ENCODE measurements at regions not wholly inside any gene's neighbourhood (a gene's known extent, or its start where the extent isn't known, plus 50 kb on each side); places are given as distances from the start of the nearest gene placed in this dataset.
"Not testable (repeated sequence)": the region's sequence is repeated elsewhere in the genome, so short reads cannot be mapped to it uniquely, and the experiment has no call there.

GRCh38 chr2:142509401-142509800 is 368.1 kb upstream of the KYNU start:
- no peak for DNase-seq
- ChIA-PET POLR2A (no interaction called here), CTCF (no interaction called here)
- H3K27me3 Mint-ChIP-seq, result no peaks in the 10 kb centered on the region
- no peaks in the 10 kb centered on the region for H3K9me3 ChIP-seq (ENCODE audit: low read length)
- no peaks in the 10 kb centered on the region for H3K4me1 Mint-ChIP-seq
- H3K36me3 Mint-ChIP-seq, result no peaks in the 10 kb centered on the region
- peaks cover 2 to 9% (median 5%) of the 10 kb centered on the region in 5 donors for H3K9me3 Mint-ChIP-seq
- no peaks in the 10 kb centered on the region for H3K36me3 ChIP-seq (ENCODE audit: insufficient read depth, low read length)
- H3K4me3 Mint-ChIP-seq, result no peak overlapping the region
- no peaks in the 10 kb centered on the region for H3K27me3 ChIP-seq (ENCODE audit: insufficient read depth, low read length, poor library complexity, severe bottlenecking)
- no peak overlapping the region for H3K27ac ChIP-seq (ENCODE audit: low read depth, low read length)
- no peak overlapping the region for H3K4me3 ChIP-seq (ENCODE audit: low read length)
- no peak overlapping the region for H3K27ac Mint-ChIP-seq
- H3K4me1 ChIP-seq (ENCODE audit: insufficient read depth, low read length), result no peaks in the 10 kb centered on the region

- Histone ChIP-seq H3K4me1 (ENCODE audit: insufficient read depth, low read length) (no peaks in the 10 kb centered on the region), H3K4me3 (ENCODE audit: low read length) (no peak overlapping the region), H3K9me3 (ENCODE audit: low read length) (no peaks in the 10 kb centered on the region), H3K36me3 (ENCODE audit: insufficient read depth, low read length) (no peaks in the 10 kb centered on the region), H3K27me3 (ENCODE audit: insufficient read depth, low read length, poor library complexity, severe bottlenecking) (no peaks in the 10 kb centered on the region), H3K27ac (ENCODE audit: low read depth, low read length) (no peak overlapping the region)
- Mint-ChIP-seq H3K27me3 (no peaks in the 10 kb centered on the region), H3K36me3 (no peaks in the 10 kb centered on the region), H3K9me3 (peaks cover 0 to 23% (median 4%) of the 10 kb centered on the region in 5 donors), H3K4me3 (no peak overlapping the region), H3K27ac (no peak overlapping the region), H3K4me1 (no peaks in the 10 kb centered on the region)
- ChIA-PET CTCF (no interaction called here), POLR2A (no interaction called here)
- no peak for DNase-seq
Observed at GRCh38 chr2:142504754-142505153, 372.7 kb upstream of the KYNU start.

- peaks cover 0 to 27% (median 4%) of the 10 kb centered on the region in 5 donors for H3K9me3 Mint-ChIP-seq
- H3K27ac ChIP-seq (ENCODE audit: low read depth, low read length), result no peak overlapping the region
Observed at GRCh38 chr2:142502402-142502801, 371.6 kb upstream of the LRP1B start.

GRCh38 chr2:142495141-142495540 is 364.3 kb upstream of the LRP1B start:
- H3K9me3 ChIP-seq (ENCODE audit: low read length), result no peaks in the 10 kb centered on the region
- no peaks in the 10 kb centered on the region for H3K27me3 Mint-ChIP-seq
- H3K36me3 ChIP-seq (ENCODE audit: insufficient read depth, low read length), result no peaks in the 10 kb centered on the region
- H3K27me3 ChIP-seq (ENCODE audit: insufficient read depth, low read length, poor library complexity, severe bottlenecking), result no peaks in the 10 kb centered on the region
- H3K4me3 Mint-ChIP-seq, result no peak overlapping the region
- POLR2A ChIA-PET, result no interaction called here
- no peaks in the 10 kb centered on the region for H3K36me3 Mint-ChIP-seq
- H3K4me3 ChIP-seq (ENCODE audit: low read length), result no peak overlapping the region
- H3K4me1 Mint-ChIP-seq, result no peaks in the 10 kb centered on the region
- H3K27ac ChIP-seq (ENCODE audit: low read depth, low read length), result no peak overlapping the region
- CTCF ChIA-PET, result no interaction called here
- no peaks in the 10 kb centered on the region for H3K4me1 ChIP-seq (ENCODE audit: insufficient read depth, low read length)
- no peak for DNase-seq
- H3K27ac Mint-ChIP-seq, result no peak overlapping the region
- peaks cover 0 to 13% (median 5%) of the 10 kb centered on the region in 5 donors for H3K9me3 Mint-ChIP-seq

More at GRCh38 chr2:142502402-142502801, 371.6 kb upstream of the LRP1B start:
- no peak for DNase-seq
- Mint-ChIP-seq H3K27me3 (no peaks in the 10 kb centered on the region), H3K4me3 (no peak overlapping the region), H3K27ac (no peak overlapping the region), H3K4me1 (no peaks in the 10 kb centered on the region), H3K36me3 (no peaks in the 10 kb centered on the region)
- Histone ChIP-seq H3K9me3 (ENCODE audit: low read length) (no peaks in the 10 kb centered on the region), H3K36me3 (ENCODE audit: insufficient read depth, low read length) (no peaks in the 10 kb centered on the region), H3K4me1 (ENCODE audit: insufficient read depth, low read length) (no peaks in the 10 kb centered on the region), H3K27me3 (ENCODE audit: insufficient read depth, low read length, poor library complexity, severe bottlenecking) (no peaks in the 10 kb centered on the region), H3K4me3 (ENCODE audit: low read length) (no peak overlapping the region)
- ChIA-PET POLR2A (no interaction called here), CTCF (no interaction called here)

GRCh38 chr2:142489631-142490030 is 358.8 kb upstream of the LRP1B start:
- H3K4me1 Mint-ChIP-seq; H3K27ac ChIP-seq (ENCODE audit: low read depth, low read length); H3K4me1 ChIP-seq (ENCODE audit: insufficient read depth, low read length); H3K9me3 Mint-ChIP-seq; DNase-seq; H3K27ac Mint-ChIP-seq; H3K36me3 ChIP-seq (ENCODE audit: insufficient read depth, low read length); H3K4me3 ChIP-seq (ENCODE audit: low read length); POLR2A ChIA-PET; H3K4me3 Mint-ChIP-seq; H3K9me3 ChIP-seq (ENCODE audit: low read length); H3K27me3 ChIP-seq (ENCODE audit: insufficient read depth, low read length, poor library complexity, severe bottlenecking); CTCF ChIA-PET; H3K27me3 Mint-ChIP-seq; H3K36me3 Mint-ChIP-seq: not testable (repeated sequence)

- peaks cover 0 to 10% (median 4%) of the 10 kb centered on the region in 5 donors for H3K9me3 Mint-ChIP-seq
- no peak overlapping the region for H3K4me3 ChIP-seq (ENCODE audit: low read length)
- no peaks in the 10 kb centered on the region for H3K4me1 ChIP-seq (ENCODE audit: insufficient read depth, low read length)
- no peaks in the 10 kb centered on the region for H3K4me1 Mint-ChIP-seq
- no peaks in the 10 kb centered on the region for H3K36me3 ChIP-seq (ENCODE audit: insufficient read depth, low read length)
- DNase-seq, result no peak
- no peaks in the 10 kb centered on the region for H3K36me3 Mint-ChIP-seq
- POLR2A ChIA-PET, result no interaction called here
- H3K27me3 Mint-ChIP-seq, result no peaks in the 10 kb centered on the region
- H3K27ac ChIP-seq (ENCODE audit: low read depth, low read length), result no peak overlapping the region
- no peak overlapping the region for H3K4me3 Mint-ChIP-seq
- no peaks in the 10 kb centered on the region for H3K9me3 ChIP-seq (ENCODE audit: low read length)
- CTCF ChIA-PET, result no interaction called here
- H3K27ac Mint-ChIP-seq, result no peak overlapping the region
- H3K27me3 ChIP-seq (ENCODE audit: insufficient read depth, low read length, poor library complexity, severe bottlenecking), result no peaks in the 10 kb centered on the region
Observed at GRCh38 chr2:142484111-142484510, 353.3 kb upstream of the LRP1B start.

- Histone ChIP-seq H3K36me3 (ENCODE audit: insufficient read depth, low read length) (no peaks in the 10 kb centered on the region), H3K4me1 (ENCODE audit: insufficient read depth, low read length) (no peaks in the 10 kb centered on the region), H3K27me3 (ENCODE audit: insufficient read depth, low read length, poor library complexity, severe bottlenecking) (no peaks in the 10 kb centered on the region), H3K9me3 (ENCODE audit: low read length) (no peaks in the 10 kb centered on the region), H3K4me3 (ENCODE audit: low read length) (no peak overlapping the region), H3K27ac (ENCODE audit: low read depth, low read length) (no peak overlapping the region)
- no peak for DNase-seq
- Mint-ChIP-seq H3K27me3 (no peaks in the 10 kb centered on the region), H3K9me3 (peaks cover 0 to 10% (median 4%) of the 10 kb centered on the region in 5 donors), H3K4me1 (no peaks in the 10 kb centered on the region), H3K4me3 (no peak overlapping the region), H3K27ac (no peak overlapping the region), H3K36me3 (no peaks in the 10 kb centered on the region)
- POLR2A ChIA-PET, result no interaction called here
- CTCF ChIA-PET, result no interaction called here
Observed at GRCh38 chr2:142483653-142484052, 352.8 kb upstream of the LRP1B start.

GRCh38 chr2:142478206-142478605 is 347.4 kb upstream of the LRP1B start:
- Mint-ChIP-seq H3K27me3 (no peaks in the 10 kb centered on the region), H3K27ac (no peak overlapping the region), H3K4me3 (no peak overlapping the region), H3K36me3 (no peaks in the 10 kb centered on the region), H3K9me3 (peaks cover 2 to 13% (median 5%) of the 10 kb centered on the region in 5 donors), H3K4me1 (no peaks in the 10 kb centered on the region)
- H3K4me3 ChIP-seq (ENCODE audit: low read length), result no peak overlapping the region
- no peaks in the 10 kb centered on the region for H3K9me3 ChIP-seq (ENCODE audit: low read length)
- no peaks in the 10 kb centered on the region for H3K4me1 ChIP-seq (ENCODE audit: insufficient read depth, low read length)
- POLR2A ChIA-PET, result no interaction called here
- DNase-seq, result no peak
- no peaks in the 10 kb centered on the region for H3K36me3 ChIP-seq (ENCODE audit: insufficient read depth, low read length)
- H3K27ac ChIP-seq (ENCODE audit: low read depth, low read length), result no peak overlapping the region
- no peaks in the 10 kb centered on the region for H3K27me3 ChIP-seq (ENCODE audit: insufficient read depth, low read length, poor library complexity, severe bottlenecking)
- CTCF ChIA-PET, result no interaction called here

- ChIA-PET POLR2A (no interaction called here), CTCF (no interaction called here)
- H3K27me3 ChIP-seq (ENCODE audit: insufficient read depth, low read length, poor library complexity, severe bottlenecking), result no peaks in the 10 kb centered on the region
- H3K27me3 Mint-ChIP-seq, result no peaks in the 10 kb centered on the region
- no peak overlapping the region for H3K27ac Mint-ChIP-seq
- no peaks in the 10 kb centered on the region for H3K9me3 ChIP-seq (ENCODE audit: low read length)
- peaks cover 5 to 23% (median 7%) of the 10 kb centered on the region in 5 donors for H3K9me3 Mint-ChIP-seq
- DNase-seq, result no peak
- no peak overlapping the region for H3K4me3 ChIP-seq (ENCODE audit: low read length)
- no peak overlapping the region for H3K27ac ChIP-seq (ENCODE audit: low read depth, low read length)
- no peaks in the 10 kb centered on the region for H3K36me3 Mint-ChIP-seq
- H3K4me1 Mint-ChIP-seq, result no peaks in the 10 kb centered on the region
- H3K4me1 ChIP-seq (ENCODE audit: insufficient read depth, low read length), result no peaks in the 10 kb centered on the region
- H3K4me3 Mint-ChIP-seq, result no peak overlapping the region
- no peaks in the 10 kb centered on the region for H3K36me3 ChIP-seq (ENCODE audit: insufficient read depth, low read length)
Observed at GRCh38 chr2:142472382-142472781, 341.6 kb upstream of the LRP1B start.

All from CD8-positive, alpha-beta memory T cell (primary cell).